NCI-H2029 (cell line): ENCODE measurements at regions not wholly inside any gene's neighbourhood (a gene's known extent, or its start where the extent isn't known, plus 50 kb on each side); places are given as distances from the start of the nearest gene placed in this dataset.

Experiments
- DNase-seq: peaks from one replicate; lab custom pipeline; 2025; lab: John Stamatoyannopoulos, UW

DNA sequence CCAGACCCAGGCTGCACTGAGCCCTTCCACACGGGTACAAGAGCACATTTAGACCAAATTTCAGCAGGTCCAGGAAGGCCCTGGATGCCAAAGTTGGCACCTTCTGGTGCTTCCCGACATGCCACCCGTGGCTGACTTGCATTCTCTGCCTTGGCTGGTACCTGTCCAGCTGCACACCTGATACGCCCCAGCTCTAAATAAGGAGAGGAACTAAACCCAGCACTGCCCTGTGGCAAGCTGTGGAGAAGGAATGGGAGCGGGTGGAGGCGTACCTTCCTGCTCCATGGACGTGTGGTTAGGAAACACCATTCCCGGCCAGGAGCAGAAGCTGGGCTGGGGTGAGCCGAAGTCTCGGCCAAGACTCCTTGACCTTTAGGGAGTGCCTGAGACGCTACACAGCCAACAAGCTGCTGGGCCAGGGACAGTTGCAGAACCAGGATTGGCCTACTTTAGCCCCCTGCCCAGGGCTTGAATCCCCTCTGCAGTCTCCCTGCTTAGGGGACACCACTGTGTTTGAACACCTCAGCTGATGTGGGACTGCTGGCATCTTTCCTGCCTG is 86.5 kb upstream of the TAF1B start:
- DNase-seq: no peak

GRCh38 chr2:9757501-9758264 is 85.6 kb upstream of the TAF1B start:
- DNase-seq: no peak

- no peak for DNase-seq
These were observed 84.5 kb upstream of the TAF1B start for GRCh38 chr2:9758741-9759140.

GRCh38 chr2:9760069-9760901 is 83.0 kb upstream of the TAF1B start:
- no peak for DNase-seq

DNA sequence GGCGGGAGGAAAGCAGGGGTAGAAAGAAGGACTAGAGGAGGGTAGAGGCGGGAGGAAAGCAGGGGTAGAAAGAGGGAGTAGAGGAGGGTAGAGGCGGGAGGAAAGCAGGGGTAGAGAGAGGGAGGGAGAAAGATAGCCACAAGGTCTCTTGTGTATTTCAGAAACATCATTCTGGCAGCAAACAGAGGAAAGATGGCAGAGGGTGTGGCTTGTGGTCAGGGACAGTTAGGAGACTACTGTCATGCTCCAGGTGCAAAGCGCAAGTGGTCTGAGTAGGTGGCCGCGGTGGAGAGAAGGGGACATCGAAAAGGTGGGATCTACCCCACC is 82.4 kb upstream of the TAF1B start:
- DNase-seq: no peak

- DNase-seq: no peak
These were observed 81.7 kb upstream of the TAF1B start for GRCh38 chr2:9761577-9761976.

- DNase-seq: no peak
These were observed 81.1 kb upstream of the TAF1B start for GRCh38 chr2:9762164-9762563.

GRCh38 chr2:9762941-9763340 is 80.3 kb upstream of the TAF1B start:
- DNase-seq: no peak

- DNase-seq: no peak
These were observed 79.7 kb upstream of the TAF1B start for GRCh38 chr2:9763356-9764152.

- DNase-seq: peak; percentile 57
These were observed 79.0 kb upstream of the TAF1B start for GRCh38 chr2:9764153-9764778.

DNA sequence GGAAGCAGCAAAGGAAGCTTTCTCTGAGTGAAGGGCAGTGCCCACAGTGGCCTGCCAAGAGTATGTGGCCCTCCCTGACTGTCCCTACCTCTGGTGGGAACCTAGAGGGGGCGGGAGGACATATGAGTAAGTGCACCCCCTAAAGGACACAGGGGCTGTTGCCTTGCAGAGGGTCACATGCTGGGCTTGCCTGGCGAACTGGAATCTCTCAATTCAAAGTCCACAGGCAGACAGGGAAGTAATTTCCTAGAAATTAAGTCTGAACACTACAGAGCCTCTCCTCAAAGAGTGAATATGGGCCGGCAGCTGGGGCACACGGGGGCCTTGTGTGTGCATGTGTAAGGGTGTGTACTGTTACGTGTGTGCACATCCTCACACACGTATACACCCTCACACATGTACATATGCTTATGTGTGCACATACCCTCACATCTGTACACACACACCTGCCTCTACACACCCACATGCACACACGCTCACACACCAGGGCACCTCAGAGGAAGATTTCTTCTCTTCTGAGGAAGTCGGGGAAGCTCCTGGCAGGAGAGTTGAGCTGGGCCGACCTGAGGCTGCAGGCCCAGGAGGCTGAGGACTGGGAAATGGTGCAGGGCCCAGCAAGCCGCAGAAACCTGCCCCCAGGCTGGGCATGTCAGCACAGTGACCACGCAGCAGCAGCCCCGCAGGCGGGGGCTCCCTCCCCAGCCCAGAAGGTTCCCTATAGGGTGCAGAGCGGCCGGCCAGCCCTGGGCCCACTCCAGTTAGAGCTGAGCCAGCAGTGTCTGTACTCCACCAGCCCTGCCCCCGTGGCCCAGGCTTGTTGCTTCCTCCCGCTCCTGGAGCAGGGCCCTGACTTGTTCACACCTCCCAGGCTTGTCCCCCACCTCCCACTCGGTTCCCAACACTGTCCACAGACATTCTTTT is 77.4 kb upstream of the TAF1B start:
- no peak for DNase-seq

DNA sequence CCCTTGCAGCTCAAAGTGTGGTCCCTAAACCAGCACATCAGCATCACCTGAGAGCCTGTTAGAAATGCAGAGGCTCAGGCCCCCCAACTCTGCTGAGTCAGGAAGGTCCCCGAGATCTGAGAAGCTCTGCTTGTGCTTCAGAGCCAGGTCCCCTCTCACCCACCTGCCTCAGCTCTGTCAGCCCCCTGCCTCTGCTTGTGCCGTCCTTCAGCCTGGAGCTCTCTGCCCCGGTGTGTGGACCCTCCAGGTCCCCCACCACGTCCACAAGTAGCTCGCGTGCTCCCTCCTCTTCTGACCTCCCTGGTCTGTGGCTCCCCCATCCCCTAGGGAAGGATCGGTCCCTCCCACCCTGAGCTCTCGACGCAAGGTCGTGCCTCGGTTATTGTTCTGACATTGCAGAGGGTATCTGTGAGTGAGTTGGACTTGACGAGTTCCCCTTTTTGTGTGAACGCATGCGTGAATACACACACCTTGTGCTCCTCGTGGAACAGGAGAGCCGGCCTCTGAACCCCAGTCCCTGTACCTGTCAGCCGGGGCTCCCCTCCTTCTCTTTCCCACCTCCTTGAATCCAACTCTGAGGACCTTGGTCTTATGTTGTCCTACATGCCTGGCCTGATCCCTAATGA is 75.5 kb upstream of the TAF1B start:
- no peak for DNase-seq

GRCh38 chr2:9768388-9768787 is 74.9 kb upstream of the TAF1B start:
- DNase-seq: peak; percentile 49

DNA sequence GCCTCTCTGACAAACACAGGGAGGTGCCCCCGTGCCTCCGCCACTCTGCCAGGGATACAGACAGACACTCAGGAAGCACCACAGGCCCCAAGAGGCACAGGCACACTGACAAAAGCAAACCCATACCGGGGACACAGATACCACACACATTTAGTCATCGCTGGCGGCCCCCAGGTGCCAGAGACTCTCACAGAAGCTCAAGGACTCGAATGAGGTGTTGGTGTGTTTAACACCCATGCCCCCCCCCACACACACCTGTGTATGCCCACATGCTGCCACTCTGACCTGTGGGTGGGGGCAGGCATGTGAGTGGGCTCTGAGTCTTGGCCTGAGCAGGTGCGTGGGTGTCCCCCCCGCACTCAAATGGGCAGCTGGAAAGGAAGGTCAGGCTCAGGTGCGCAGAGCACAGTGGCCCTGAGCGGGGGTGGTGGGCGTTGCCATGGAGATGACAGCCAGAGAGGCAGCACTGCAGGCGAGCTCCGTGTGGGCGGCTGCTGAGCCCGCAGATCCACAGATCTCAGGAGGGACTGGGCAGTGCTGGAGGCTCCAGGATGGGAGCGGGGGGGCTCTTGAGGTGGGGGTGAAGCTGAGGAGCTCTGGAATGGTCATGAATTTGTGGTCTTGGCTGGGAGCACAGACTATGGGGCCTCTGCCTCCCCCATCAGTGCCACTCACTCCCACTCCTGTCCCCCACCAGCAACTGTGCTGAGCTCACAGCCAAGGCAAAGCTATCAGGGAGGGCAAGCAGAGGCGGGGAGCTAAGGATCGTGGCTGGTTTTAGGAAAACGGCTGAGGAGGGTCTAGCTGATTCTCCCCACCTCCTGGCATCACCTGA is 73.9 kb upstream of the TAF1B start:
- DNase-seq: peak; percentile 12

DNA sequence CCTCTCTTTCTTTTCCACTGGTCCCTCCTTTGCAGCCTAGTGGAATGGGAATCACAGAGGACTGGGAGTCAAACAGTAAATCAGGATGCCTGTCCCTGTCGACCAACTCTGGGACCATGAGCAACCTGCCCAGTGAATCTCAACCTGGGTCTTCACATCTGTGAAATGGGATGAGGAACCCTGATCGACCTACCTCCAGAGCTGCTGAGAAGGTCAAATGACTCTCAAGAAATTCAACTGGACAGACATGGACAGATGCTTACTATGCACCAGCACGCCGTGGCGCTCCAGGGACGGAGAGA is 73.3 kb upstream of the TAF1B start:
- DNase-seq: no peak

DNA sequence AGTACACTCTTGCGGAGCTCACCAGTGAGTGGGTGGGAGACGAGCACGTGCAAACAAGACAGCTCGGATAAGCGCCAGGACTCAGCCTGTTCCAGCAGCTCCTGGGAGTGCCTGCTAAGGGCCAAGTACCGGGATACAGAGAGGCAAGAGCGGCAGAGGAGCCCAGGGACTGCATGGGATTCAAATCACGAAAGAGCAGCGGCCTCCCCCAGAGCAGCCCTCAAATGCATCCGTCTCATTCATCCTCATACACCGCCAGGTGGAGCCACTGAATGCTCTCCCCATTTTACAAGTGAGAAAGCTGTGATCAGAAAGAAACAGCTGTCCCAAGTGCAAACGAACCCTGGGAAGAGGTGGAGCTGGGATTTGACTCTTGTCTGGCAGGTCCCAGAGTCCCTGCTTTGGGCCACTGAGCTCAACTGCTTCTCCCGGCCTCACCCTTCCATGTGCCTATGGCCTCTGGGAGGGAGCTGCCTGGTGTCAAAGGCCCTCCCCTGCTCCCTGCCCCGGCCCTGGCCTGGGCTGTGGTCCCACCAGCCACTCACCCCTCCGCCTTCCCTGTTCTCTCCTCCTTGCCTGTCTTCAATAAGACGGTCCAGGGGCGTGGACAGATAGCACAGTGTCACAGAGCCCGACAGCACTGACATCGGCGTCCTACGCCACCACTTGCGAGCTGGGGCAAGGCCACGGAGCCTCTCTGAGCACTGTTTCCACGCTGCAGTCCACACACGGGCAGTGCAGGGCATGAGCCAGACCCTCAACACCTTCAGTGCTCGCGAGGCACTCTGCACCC is 72.8 kb upstream of the TAF1B start:
- DNase-seq: no peak

DNA sequence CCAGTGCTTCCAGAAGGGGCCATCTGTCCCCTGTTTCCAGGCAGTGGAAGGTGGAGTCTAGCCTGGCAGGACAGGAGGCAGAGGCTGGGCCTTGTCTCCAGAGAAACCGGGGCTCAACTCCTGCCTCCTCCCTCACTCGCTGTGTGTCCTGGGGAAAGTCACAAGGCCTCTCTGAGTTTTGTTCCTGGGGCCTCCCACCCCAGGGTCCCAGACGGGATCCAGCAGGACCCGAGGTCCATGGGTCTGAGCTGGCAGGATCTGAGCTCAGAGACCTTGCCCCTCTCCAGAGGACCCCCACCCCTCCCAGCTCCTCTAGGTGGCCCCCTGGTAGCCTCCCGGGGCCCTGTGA is 72.2 kb upstream of the TAF1B start:
- no peak for DNase-seq

DNA sequence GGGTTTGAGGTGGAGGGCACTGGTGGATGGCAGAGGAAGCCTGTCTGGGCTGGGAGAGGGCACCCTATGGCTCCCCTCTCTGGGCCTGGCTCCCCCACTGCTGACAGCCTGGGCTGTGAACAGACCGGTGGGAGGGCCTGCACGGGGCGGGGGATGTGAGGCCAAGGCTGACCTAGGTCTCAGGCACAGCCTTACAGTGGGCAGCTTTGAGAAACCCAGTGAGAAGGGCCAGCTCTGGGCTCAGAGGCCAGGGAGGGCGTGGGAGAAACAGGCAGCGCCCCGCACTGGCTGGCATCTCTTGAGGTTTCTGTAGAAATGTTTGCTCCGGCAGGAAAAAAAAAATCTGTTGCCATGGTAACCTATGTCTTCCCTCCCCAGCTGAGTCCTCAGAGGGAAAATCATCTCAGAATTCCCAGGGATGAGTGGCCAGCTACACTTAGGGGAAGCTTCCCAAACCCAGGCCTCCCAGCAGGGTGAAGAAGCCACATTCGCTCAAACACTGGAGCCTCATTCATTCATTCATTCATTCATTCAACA is 71.7 kb upstream of the TAF1B start:
- no peak for DNase-seq
